ENCODE measurements at regions not wholly inside any gene's neighbourhood (a gene's known extent, or its start where the extent isn't known, plus 50 kb on each side); places are given as distances from the start of the nearest gene placed in this dataset.

- no TSS peak for BruUV-seq (replicated peaks)
Measured at GRCh38 chr13:47220453-47221140, 323.7 kb upstream of the HTR2A start.

More at GRCh38 chr13:47220453-47221140, 323.7 kb upstream of the HTR2A start:
- POLR2A ChIA-PET, result no interaction called here
- CTCF ChIA-PET, result no interaction called here
- no peak overlapping the region for H3K27ac ChIP-seq (ENCODE audit: insufficient read depth, low read depth, low read length)
- H3K9ac ChIP-seq (replicated peaks; ENCODE audit: extremely low read depth, insufficient read depth, low read length), result no peak overlapping the region
- peaks cover 2% of the 10 kb centered on the region for H3K9me3 ChIP-seq (replicated peaks; ENCODE audit: control insufficient read depth, insufficient read depth, low read length)
- H3K36me3 ChIP-seq (ENCODE audit: control insufficient read depth in 2 of 2, extremely low read depth in 1 of 2, insufficient read depth in 2 of 2, low read length in 2 of 2), result no peaks in the 10 kb centered on the region
- DNase-seq (ENCODE audit: low read depth, low spot score) (no peak), FAIRE-seq (no peak)
- H3K4me3 ChIP-seq (replicated peaks in 1 of 3; ENCODE audit: insufficient read depth in 1 of 3, low read depth in 1 of 3, low read length in 3 of 3), result no peak overlapping the region
- H3K27me3 ChIP-seq (ENCODE audit: control insufficient read depth in 2 of 2, insufficient read depth in 2 of 2, low read length in 2 of 2), result no peaks in the 10 kb centered on the region
- H2AFZ ChIP-seq (ENCODE audit: low read depth, low read length), result no peak overlapping the region
- no peaks in the 10 kb centered on the region for H3K4me1 ChIP-seq (ENCODE audit: control insufficient read depth, extremely low read depth, insufficient read depth, low read length)
- TF ChIP-seq JUN (IDR thresholded peaks at IDR 0.05; ENCODE audit: borderline replicate concordance, insufficient read depth, insufficient read length, low read depth) (no peak), GATA2 (IDR thresholded peaks at IDR 0.05; ENCODE audit: insufficient read depth, insufficient read length, low read depth, low read length) (no peak), EZH2 (IDR thresholded peaks at IDR 0.05; ENCODE audit: borderline replicate concordance, low read depth, low read length, severe bottlenecking) (no peak), POLR2A (IDR thresholded peaks at IDR 0.05; ENCODE audit: low read depth, low read length) (no peak), MAX (IDR thresholded peaks at IDR 0.05; ENCODE audit: insufficient read depth, insufficient read length) (no peak), CTCF (IDR thresholded peaks at IDR 0.05; ENCODE audit: extremely low read depth in 1 of 2, insufficient read depth in 1 of 2, low read depth in 1 of 2, low read length in 2 of 2) (no peak)
- intact Hi-C loops (cut with micrococcal nuclease), result no loop called here
- H3K79me2 ChIP-seq (ENCODE audit: control insufficient read depth, insufficient read depth, low read length), result no peaks in the 10 kb centered on the region
- no peak overlapping the region for H3K4me2 ChIP-seq (ENCODE audit: insufficient read depth, low read length)
- dilution Hi-C loops (cut with MboI; ENCODE audit: extremely low pct_ligation_motif_present, low sequenced_read_pairs), result no loop called here
- H4K20me1 ChIP-seq (replicated peaks; ENCODE audit: control insufficient read depth, extremely low read depth, insufficient read depth, low read length), result no peaks in the 10 kb centered on the region
- no peaks in the 10 kb centered on the region for H3K9me1 ChIP-seq (replicated peaks; ENCODE audit: control insufficient read depth, extremely low read depth, insufficient read depth, low read length)
